HG03520 (cell line): ENCODE measurements at regions not wholly inside any gene's neighbourhood (a gene's known extent, or its start where the extent isn't known, plus 50 kb on each side); places are given as distances from the start of the nearest gene placed in this dataset.

Experiments
- ATAC-seq: cut with Tn5 transposase; IDR thresholded peaks from one replicate; pipeline ENCODE4 v1.9.1; 2021; ENCODE audit warnings: mild to moderate bottlenecking, moderate library complexity; ENCODE audit not compliant: unreplicated experiment

GRCh38 chr2:195606179-195606578 lies 50.8 kb upstream of the SLC39A10 start:
- ATAC-seq, result no peak

GRCh38 chr2:195604706-195605105 lies 52.3 kb upstream of the SLC39A10 start:
- ATAC-seq, result no peak

GRCh38 chr2:195603998-195604397 lies 53.0 kb upstream of the SLC39A10 start:
- ATAC-seq, result no peak

GRCh38 chr2:195603408-195603807 lies 53.6 kb upstream of the SLC39A10 start:
- ATAC-seq, result no peak

GRCh38 chr2:195602687-195603086 lies 54.3 kb upstream of the SLC39A10 start:
- ATAC-seq, result no peak

- no peak for ATAC-seq
Observed at GRCh38 chr2:195601361-195601760, 55.7 kb upstream of the SLC39A10 start.

GRCh38 chr2:195600778-195601177 lies 56.2 kb upstream of the SLC39A10 start:
- no peak for ATAC-seq

GRCh38 chr2:195596840-195597239 lies 60.2 kb upstream of the SLC39A10 start:
- no peak for ATAC-seq

- ATAC-seq, result no peak
Observed at GRCh38 chr2:195595825-195596224, 61.2 kb upstream of the SLC39A10 start.

- no peak for ATAC-seq
Observed at GRCh38 chr2:195594919-195595694, 61.9 kb upstream of the SLC39A10 start.

GRCh38 chr2:195594248-195594647 lies 62.8 kb upstream of the SLC39A10 start:
- no peak for ATAC-seq

GRCh38 chr2:195592105-195592504 lies 64.9 kb upstream of the SLC39A10 start:
- ATAC-seq, result no peak

GRCh38 chr2:195590861-195591205 lies 66.2 kb upstream of the SLC39A10 start:
- ATAC-seq, result no peak

- ATAC-seq, result no peak
Observed at GRCh38 chr2:195590199-195590860, 66.7 kb upstream of the SLC39A10 start.

- no peak for ATAC-seq
Observed at GRCh38 chr2:195587966-195588365, 69.1 kb upstream of the SLC39A10 start.

- no peak for ATAC-seq
Observed at GRCh38 chr2:195586062-195586714, 70.8 kb upstream of the SLC39A10 start.

- no peak for ATAC-seq
Observed at GRCh38 chr2:195582188-195582587, 74.8 kb upstream of the SLC39A10 start.

GRCh38 chr2:195579776-195580555 lies 77.1 kb upstream of the SLC39A10 start:
- ATAC-seq, result peak; percentile 68

GRCh38 chr2:195575879-195576401 lies 81.1 kb upstream of the SLC39A10 start:
- ATAC-seq, result no peak

GRCh38 chr2:195575016-195575415 lies 82.0 kb upstream of the SLC39A10 start:
- no peak for ATAC-seq

- ATAC-seq, result no peak
Observed at GRCh38 chr2:195574312-195574711, 82.7 kb upstream of the SLC39A10 start.
